ENCODE measurements at regions not wholly inside any gene's neighbourhood (a gene's known extent, or its start where the extent isn't known, plus 50 kb on each side); places are given as distances from the start of the nearest gene placed in this dataset.

GRCh38 chr15:39407116-39407515, 173.8 kb upstream of the THBS1 start:
- TF ChIP-seq, protein P1, sequence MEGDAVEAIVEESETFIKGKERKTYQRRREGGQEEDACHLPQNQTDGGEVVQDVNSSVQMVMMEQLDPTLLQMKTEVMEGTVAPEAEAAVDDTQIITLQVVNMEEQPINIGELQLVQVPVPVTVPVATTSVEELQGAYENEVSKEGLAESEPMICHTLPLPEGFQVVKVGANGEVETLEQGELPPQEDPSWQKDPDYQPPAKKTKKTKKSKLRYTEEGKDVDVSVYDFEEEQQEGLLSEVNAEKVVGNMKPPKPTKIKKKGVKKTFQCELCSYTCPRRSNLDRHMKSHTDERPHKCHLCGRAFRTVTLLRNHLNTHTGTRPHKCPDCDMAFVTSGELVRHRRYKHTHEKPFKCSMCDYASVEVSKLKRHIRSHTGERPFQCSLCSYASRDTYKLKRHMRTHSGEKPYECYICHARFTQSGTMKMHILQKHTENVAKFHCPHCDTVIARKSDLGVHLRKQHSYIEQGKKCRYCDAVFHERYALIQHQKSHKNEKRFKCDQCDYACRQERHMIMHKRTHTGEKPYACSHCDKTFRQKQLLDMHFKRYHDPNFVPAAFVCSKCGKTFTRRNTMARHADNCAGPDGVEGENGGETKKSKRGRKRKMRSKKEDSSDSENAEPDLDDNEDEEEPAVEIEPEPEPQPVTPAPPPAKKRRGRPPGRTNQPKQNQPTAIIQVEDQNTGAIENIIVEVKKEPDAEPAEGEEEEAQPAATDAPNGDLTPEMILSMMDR (IDR thresholded peaks at IDR 0.05; ENCODE audit: low read depth, low read length) = no peak
- no peak overlapping the region for H3K4me3 ChIP-seq (ENCODE audit: low read depth, low read length)

DNA sequence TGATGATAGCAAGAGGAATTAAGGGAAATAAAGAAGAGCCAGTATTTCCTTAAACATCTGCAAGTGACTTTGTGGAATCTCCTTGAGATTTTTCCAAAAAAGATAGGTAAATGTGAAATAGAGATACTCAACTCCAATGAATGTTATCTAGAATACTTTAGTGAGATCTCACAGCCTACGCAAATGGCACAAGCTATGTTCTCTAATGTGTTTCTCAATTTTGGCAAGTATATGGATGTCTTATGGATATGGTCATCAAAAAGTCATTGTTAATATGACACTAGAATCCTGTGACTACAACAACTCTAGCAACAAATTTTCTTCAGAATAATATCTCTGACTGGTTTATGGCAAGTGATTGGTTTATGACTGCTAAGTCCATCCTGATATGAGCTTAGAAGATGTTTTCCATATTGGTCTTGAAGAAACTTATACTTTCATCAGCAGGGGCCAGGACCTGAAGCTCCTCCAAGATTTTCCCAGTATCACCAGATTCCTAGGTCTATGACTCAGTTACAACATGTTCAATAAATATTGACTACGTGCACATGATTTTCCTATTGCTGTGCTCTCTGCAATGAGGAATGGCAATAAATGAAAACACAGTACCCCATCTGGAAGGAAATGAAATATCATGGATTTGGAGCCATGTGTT, 170.9 kb upstream of the THBS1 start:
- H3K4me3 ChIP-seq (ENCODE audit: low read depth, low read length) = no peak overlapping the region
- TF ChIP-seq, protein P1 (IDR thresholded peaks at IDR 0.05; ENCODE audit: low read depth, low read length) = no peak

DNA sequence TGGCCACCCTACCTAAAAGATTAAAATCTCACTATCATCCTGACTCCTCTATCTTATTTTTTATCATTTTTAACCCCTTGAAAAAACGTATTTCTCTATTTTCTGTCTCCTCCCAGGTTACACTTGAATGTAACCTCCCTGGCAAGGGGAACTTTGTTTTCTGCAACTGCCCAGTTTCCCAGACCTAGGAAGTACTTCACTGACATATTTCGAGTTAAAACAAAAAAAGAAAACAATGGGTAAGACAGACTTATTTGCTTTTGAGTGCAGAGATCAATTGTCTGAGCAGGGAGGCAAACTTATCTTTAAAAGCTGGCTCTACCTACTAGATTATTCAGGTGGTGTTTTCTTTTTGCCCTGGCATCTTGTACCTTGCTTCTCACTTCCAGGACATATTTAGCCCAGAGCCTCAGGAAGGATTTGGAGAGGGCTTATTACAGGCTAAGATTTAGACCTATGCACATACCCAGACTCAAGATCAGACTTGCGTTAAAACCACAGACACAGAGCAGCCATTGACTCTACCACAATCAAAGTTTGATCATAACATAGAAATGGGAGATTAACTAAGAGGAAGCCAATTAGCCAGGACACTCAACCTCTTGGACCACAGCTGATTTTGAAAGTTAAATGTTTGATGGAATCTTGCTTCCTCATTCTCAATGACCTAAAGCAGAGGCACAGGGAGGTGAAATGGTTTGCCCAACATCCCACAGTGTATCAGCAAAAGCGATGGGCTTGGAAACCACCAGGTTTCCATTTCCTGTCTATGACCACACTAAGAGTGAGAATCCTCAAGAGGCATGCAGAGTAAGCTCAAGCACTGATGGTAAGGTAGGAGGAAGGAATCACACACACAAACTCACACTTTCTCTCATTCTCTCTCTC, 169.5 kb upstream of the THBS1 start:
- H3K4me3 ChIP-seq (ENCODE audit: low read depth, low read length) = no peak overlapping the region
- TF ChIP-seq, protein P1 (IDR thresholded peaks at IDR 0.05; ENCODE audit: low read depth, low read length) = no peak

DNA sequence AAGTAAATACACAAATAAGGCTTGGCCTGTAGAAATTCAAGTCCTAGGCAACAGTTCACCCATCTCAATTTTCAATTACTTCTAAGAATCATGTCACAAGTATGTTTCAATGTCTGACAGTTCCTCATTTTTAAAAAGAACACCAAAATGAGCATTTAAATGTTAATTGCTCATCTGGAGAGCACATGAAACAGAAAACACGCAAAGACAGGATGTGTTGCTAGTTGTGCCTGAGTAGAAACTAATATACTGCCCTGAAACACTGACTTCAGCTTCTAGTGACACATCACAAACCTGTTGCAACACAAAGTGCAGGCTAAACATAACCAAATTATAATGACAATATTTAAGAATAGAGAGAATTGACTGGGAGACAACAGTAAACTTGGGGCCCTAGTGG, 167.3 kb upstream of the THBS1 start:
- TF ChIP-seq, protein P1 (IDR thresholded peaks at IDR 0.05; ENCODE audit: low read depth, low read length) = no peak
- no peak overlapping the region for H3K4me3 ChIP-seq (ENCODE audit: low read depth, low read length)

DNA sequence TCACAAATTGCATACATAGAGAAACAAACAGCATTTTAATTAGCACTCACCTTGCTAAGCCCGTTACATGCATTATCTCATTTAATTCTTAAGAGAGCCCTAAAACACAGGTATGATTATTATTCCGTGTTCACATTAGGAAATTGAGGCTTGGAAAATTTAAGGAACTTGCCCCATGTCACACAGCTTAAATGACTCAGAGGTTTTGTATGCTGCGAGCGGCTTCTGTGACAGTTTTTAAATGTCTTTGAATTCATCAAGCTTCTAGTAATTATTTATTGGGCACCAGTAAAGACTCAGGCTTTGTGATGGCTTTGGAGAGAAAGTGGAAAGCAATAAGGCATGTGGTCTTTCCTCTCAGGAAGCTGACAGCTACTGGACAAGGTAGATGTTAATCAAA, 166.7 kb upstream of the THBS1 start:
- TF ChIP-seq, protein P1 (IDR thresholded peaks at IDR 0.05; ENCODE audit: low read depth, low read length) = no peak

DNA sequence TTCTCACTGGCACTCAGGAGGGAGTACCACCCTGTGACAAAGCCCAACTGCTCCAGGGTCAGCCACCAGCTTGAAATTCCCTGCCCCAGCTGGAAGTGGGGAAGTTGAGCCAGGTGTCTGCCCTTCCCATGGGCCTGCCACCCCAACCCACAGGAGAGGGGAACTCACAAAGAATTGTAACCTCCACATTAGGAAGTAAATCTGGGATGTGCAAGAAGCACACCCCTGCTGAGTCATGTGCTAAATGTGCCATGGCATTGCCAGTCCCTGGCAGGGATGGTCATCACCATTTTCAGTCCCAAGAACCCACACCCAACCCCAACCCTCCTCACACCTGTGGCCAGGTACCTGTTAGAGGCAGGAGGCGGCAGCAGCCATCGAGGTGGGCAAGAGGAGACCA, 165.2 kb upstream of the THBS1 start:
- H3K4me3 ChIP-seq (ENCODE audit: low read depth, low read length) = no peak overlapping the region
- TF ChIP-seq, protein P1 (IDR thresholded peaks at IDR 0.05; ENCODE audit: low read depth, low read length) = no peak

More for the DNA sequence above, 166.7 kb upstream of the THBS1 start:
- no peak overlapping the region for H3K4me3 ChIP-seq (ENCODE audit: low read depth, low read length)

DNA sequence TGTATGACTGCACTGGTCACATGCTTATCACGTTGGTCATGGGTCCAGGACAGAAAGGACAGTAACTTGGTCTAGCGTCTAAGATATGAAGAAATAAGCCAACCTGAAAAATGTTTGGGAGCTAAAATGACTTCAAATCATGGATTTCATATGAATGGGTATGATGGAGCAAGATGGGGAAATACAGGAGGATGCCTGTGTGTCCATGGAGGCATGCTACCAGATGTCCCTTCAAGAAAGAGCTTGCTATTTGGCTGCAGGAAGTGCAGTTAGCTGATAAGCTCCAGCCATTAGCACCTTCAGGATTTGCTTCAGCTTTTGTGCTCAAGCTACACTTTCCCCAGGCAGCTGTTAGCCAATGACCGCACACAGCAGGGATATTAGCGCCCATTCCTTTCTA, 164.6 kb upstream of the THBS1 start:
- H3K4me3 ChIP-seq (ENCODE audit: low read depth, low read length) = no peak overlapping the region
- TF ChIP-seq, protein P1 (IDR thresholded peaks at IDR 0.05; ENCODE audit: low read depth, low read length) = no peak

Data from WI38 (cell line).